Effector memory CD4-positive, alpha-beta T cell (primary cell): ENCODE measurements at regions not wholly inside any gene's neighbourhood (a gene's known extent, or its start where the extent isn't known, plus 50 kb on each side); places are given as distances from the start of the nearest gene placed in this dataset.
"Not testable (repeated sequence)": the region's sequence is repeated elsewhere in the genome, so short reads cannot be mapped to it uniquely, and the experiment has no call there.

Experiments used
- DNase-seq, 3 donors: peaks; one replicate each; pipeline ENCODE4 v3.0.0-alpha.2; 2020
- H3K27ac ChIP-seq: 2 replicates; pipeline ENCODE4 v1.7.0; 2013; ENCODE audit warnings: mild to moderate bottlenecking, low read length, moderate library complexity; ENCODE audit not compliant: insufficient read depth, poor library complexity, severe bottlenecking
- H3K27me3 ChIP-seq: replicated peaks from 2 replicates; pipeline ENCODE4 v1.7.0; 2013; ENCODE audit warnings: mild to moderate bottlenecking, low read length; ENCODE audit not compliant: insufficient read depth, control insufficient read depth, poor library complexity, severe bottlenecking
- H3K36me3 ChIP-seq: 2 replicates; pipeline ENCODE4 v1.7.0; 2013; ENCODE audit warnings: mild to moderate bottlenecking, low read length, moderate library complexity; ENCODE audit not compliant: control insufficient read depth, insufficient read depth
- H3K4me1 ChIP-seq: 2 replicates; pipeline ENCODE4 v1.7.0; 2013; ENCODE audit warnings: low read length, mild to moderate bottlenecking; ENCODE audit not compliant: control insufficient read depth, insufficient read depth, poor library complexity, severe bottlenecking
- H3K4me3 ChIP-seq: 2 replicates; pipeline ENCODE4 v1.7.0; 2013; ENCODE audit warnings: low read length, low read depth, mild to moderate bottlenecking; ENCODE audit not compliant: insufficient read depth, poor library complexity, severe bottlenecking
- H3K9me3 ChIP-seq: 2 replicates; pipeline ENCODE4 v1.7.0; 2013; ENCODE audit warnings: mild to moderate bottlenecking, low read length, moderate library complexity; ENCODE audit not compliant: control insufficient read depth

DNA sequence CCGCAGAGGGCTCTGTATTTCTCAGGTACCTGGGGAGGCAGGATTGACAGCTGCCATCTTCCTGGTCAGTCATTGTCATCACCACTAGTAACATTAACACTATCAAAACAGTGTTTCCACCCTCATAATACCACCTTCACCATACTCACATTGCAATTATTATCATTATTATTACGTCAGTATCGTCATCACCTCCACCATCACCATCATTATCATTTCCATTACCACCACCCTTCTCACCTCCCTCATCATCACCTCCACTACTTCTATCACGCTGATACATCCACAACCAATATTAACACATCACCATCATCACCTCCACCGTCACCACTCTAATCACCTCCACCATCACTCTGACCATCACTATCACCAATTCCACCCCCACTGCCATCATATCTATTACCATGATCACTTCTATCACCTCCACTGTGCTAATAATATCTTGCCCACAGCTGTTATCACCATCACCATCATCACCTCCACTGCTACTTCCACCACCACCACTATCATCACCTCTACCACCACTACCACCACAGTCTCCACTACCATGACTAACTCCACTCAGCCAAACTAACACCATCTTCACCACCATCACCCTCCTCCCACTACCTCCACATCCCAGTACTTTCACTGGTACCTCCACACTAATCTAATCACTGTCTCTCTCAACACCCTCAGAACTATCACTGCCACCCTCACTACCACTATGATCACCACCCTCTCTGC, 196.4 kb downstream of the RPS24 start:
- DNase-seq = no peak

DNA sequence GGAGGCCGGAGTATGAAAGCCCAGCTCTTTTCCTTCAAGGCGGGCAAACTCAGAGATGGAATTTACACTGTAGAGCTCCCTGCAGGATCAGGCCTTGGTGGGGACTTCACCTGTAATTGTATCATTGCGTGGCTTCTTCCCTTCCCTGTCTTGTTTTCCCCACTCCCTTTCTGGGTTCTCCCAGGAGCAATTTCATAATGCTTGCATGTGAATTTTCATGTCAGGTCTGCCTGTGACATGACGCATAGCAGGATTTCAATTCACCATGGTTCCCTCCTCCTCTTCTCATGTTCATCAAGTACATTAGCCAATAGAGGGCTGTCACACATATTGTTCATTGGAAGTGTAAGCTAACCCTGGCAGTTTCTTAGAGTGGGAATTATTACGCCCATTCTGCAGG, 197.7 kb downstream of the RPS24 start:
- Histone ChIP-seq H3K4me3 (no peak overlapping the region), H3K27me3 (no peaks in the 10 kb centered on the region), H3K27ac (no peak overlapping the region), H3K9me3 (no peaks in the 10 kb centered on the region), H3K4me1 (no peaks in the 10 kb centered on the region), H3K36me3 (no peaks in the 10 kb centered on the region)
- DNase-seq = no peak

More for the DNA sequence above, 196.4 kb downstream of the RPS24 start:
- H3K36me3 ChIP-seq = no peaks in the 10 kb centered on the region
- no peak overlapping the region for H3K27ac ChIP-seq
- H3K4me3 ChIP-seq = no peak overlapping the region
- H3K4me1 ChIP-seq = no peaks in the 10 kb centered on the region
- no peaks in the 10 kb centered on the region for H3K27me3 ChIP-seq
- H3K9me3 ChIP-seq = no peaks in the 10 kb centered on the region

DNA sequence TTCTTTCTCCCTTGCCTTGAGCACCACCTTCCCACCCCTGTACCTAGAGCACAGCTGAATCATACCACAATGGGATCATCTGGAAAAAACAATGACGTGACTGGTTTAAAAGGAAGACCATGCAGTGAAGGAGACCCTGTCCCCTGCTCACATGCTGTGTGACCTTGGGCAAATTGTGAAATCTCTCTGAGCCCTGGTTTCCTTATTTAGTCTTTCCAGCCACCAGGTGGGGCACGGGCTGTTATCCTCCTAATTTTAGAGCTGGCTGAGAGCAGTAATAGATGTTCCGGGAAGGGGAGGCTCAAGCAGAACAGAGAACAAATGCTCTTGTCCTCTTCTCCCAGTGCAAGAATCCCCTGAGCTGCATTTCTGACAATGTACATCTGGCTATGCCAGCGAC, 198.3 kb downstream of the RPS24 start:
- H3K4me3 ChIP-seq = no peak overlapping the region
- H3K27ac ChIP-seq = no peak overlapping the region
- no peak for DNase-seq

DNA sequence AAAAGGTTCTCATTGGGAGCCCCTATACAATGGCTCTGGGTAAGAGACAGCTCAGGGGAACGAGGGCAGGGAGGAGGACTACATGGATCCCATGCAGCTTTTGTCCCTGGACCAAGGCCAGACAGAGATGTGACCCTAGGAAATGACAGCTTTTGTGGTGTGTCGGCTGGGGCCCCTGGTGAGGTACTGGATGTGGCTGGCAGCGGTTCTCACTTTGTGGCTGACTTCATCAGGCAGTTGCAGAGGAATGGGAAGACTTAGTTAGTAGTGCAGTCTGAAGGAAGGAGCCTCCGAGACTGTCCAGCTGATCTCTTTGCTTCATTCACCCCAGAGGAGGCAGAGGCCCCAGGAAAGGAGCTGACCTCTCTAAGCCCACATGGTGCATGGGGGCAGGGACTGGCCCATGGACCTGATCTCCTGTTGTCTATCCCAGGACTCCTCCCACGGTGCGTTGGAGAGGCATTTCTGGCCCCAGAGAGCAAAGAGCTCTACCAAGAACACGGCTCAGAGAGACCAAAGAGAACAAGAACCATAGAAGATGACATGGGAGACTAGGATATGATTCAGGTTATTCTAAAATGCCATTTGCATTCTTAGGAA, 202.9 kb downstream of the RPS24 start:
- Histone ChIP-seq H3K4me1 (no peaks in the 10 kb centered on the region), H3K4me3 (no peak overlapping the region), H3K27me3 (no peaks in the 10 kb centered on the region), H3K27ac (no peak overlapping the region), H3K9me3 (no peaks in the 10 kb centered on the region), H3K36me3 (no peaks in the 10 kb centered on the region)
- DNase-seq = no peak

More for the DNA sequence above, 198.3 kb downstream of the RPS24 start:
- Histone ChIP-seq H3K4me1 (no peaks in the 10 kb centered on the region), H3K9me3 (no peaks in the 10 kb centered on the region), H3K36me3 (no peaks in the 10 kb centered on the region), H3K27me3 (no peaks in the 10 kb centered on the region)

DNA sequence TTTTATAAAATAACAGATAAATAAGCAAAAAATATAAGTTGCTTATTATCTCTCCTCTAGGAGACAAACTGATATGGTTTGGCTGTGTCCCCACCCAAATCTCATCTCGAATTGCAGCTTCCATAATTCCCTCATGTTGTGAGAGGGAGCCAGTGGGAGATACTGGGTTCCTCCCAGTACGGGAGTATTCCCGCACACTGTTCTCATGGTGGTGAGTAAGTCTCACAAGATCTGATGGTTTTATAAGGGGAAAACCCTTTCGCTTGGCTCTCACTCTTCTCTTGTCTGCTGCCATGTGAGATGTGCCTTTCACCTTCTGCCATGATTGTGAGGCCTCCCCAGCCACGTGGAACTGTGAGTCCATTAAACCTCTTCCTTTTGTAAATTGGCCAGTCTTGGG, 204.3 kb downstream of the RPS24 start:
- H3K4me1 ChIP-seq, H3K36me3 ChIP-seq, H3K4me3 ChIP-seq, H3K27me3 ChIP-seq, H3K27ac ChIP-seq, DNase-seq, H3K9me3 ChIP-seq: not testable (repeated sequence)

DNA sequence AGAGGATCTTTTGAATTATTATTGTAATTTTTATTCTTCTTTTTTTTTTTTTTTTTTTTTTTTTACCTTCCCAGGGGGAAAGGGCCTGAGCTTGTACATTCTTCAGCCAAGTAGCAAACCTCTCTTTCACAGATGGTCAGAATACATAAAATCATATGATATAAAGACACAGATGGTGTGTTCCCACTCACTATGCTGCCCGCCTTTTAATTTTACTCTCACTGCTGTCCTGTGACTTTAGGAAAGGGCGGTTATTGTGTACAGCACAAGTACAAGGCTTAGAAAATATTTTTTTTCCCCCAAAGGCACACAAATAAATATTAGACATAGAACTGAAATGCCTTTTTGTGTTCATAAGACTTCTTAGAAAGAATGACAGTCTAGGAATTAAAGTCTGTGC, 213.6 kb downstream of the RPS24 start:
- H3K27ac ChIP-seq = no peak overlapping the region
- no peaks in the 10 kb centered on the region for H3K27me3 ChIP-seq
- no peaks in the 10 kb centered on the region for H3K36me3 ChIP-seq
- no peaks in the 10 kb centered on the region for H3K4me1 ChIP-seq
- no peaks in the 10 kb centered on the region for H3K9me3 ChIP-seq
- no peak overlapping the region for H3K4me3 ChIP-seq
- DNase-seq = no peak

DNA sequence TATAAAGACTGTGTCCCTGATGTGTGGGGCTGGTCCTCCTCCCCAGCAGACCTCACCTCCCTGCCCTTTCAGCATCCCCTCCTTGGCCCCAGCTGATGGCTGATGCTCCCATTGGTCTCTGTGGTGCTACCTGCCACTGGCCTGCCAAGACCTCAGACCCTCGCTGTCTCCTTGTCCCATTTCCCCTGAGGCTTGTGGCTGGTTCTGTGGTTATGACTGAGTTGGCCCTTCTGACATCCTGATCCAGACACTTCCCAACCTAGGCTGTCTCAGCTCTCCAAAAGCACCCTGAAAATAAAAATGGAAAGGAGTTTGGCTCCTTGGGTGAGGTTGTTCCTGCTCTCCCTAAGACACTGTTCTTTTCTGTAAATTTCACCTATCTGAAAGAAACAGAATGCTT, 214.2 kb downstream of the RPS24 start:
- no peaks in the 10 kb centered on the region for H3K27me3 ChIP-seq
- H3K4me1 ChIP-seq = no peaks in the 10 kb centered on the region
- no peak overlapping the region for H3K27ac ChIP-seq

DNA sequence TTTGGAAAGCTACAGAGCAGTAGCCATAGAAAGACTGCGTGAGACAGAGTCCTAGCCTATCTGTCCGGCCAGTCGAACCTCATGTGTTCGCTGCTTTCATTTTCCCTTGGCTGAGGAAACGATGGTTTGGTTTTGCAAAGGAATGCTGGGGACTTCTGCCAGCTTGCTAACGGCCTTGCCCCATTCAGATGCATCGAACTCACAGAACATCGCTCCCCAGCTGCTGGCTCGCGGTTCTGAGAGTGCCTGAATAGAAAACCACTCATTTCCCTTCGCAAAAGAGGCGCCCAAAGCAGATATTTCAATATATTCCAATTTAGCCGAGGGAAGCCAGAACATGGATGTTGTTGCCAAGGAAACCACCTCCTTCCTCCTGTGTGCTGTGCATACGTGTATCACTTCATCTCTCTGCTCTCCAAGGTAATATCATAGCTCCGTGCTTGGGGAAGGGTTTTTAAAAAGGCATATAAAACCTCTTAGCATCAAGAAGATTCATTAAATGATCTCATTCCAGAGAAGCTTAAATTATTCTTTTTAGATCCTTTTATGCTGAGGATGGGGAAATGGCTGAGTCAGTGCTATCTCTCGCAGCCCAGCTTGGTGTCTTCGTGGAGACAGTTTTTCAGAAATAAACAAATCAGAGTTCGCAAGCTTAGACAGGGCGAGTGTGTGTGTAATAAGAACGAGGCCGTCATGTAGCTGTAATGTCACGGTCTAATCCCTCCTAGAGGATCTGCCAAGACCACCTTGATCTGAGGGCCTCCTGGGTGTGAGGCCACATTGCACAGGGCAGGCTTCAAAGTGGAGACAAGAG, 215.2 kb downstream of the RPS24 start:
- no peak for DNase-seq
- no peaks in the 10 kb centered on the region for H3K27me3 ChIP-seq
- no peaks in the 10 kb centered on the region for H3K9me3 ChIP-seq
- no peaks in the 10 kb centered on the region for H3K4me1 ChIP-seq
- no peak overlapping the region for H3K4me3 ChIP-seq
- H3K36me3 ChIP-seq = no peaks in the 10 kb centered on the region
- H3K27ac ChIP-seq = no peak overlapping the region

More for the DNA sequence above, 214.2 kb downstream of the RPS24 start:
- DNase-seq = no peak
- Histone ChIP-seq H3K9me3 (no peaks in the 10 kb centered on the region), H3K36me3 (no peaks in the 10 kb centered on the region), H3K4me3 (no peak overlapping the region)

DNA sequence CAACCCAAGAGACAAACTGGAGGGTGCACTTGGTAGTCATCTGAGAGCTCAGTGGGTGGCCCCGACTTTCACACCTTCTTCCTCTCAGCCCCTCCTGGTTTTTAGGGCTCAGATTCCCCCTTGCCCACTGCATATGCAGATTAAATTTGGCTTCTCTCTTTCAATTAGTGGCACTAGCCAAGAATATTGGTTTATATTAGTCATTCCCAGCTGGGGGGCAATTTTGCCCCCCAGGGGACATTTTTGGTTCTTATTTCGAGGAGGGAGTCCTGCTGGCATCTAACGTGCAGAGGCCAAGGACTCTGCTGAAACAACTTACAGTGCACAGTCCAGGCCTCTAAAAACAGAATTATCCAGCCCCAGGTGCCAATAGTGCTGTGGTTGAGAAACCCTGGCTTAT, 216.0 kb downstream of the RPS24 start:
- Histone ChIP-seq H3K9me3 (no peaks in the 10 kb centered on the region), H3K27me3 (no peaks in the 10 kb centered on the region), H3K36me3 (no peaks in the 10 kb centered on the region), H3K4me1 (no peaks in the 10 kb centered on the region), H3K4me3 (no peak overlapping the region), H3K27ac (no peak overlapping the region)
- no peak for DNase-seq
